DOHH2 (cell line): ENCODE measurements at regions not wholly inside any gene's neighbourhood (a gene's known extent, or its start where the extent isn't known, plus 50 kb on each side); places are given as distances from the start of the nearest gene placed in this dataset.

Source experiments
- H3F3A ChIP-seq: fragments of 200-600 bp; sonication (generic), shearing (Covaris generic); 2 replicates; pipeline ENCODE4 v1.6.0; 2016; ENCODE audit warnings: antibody characterized with exemption, mild to moderate bottlenecking; ENCODE audit not compliant: control insufficient read depth, insufficient read depth
- H3K27ac ChIP-seq: fragments of 200-600 bp; sonication (generic); 2 replicates; pipeline ENCODE4 v1.5.1; 2014; ENCODE audit warnings: low read depth, mild to moderate bottlenecking, low read length, moderate library complexity
- H3K27me3 ChIP-seq: fragments of 200-600 bp; sonication (generic); 2 replicates; pipeline ENCODE4 v1.6.1; 2014; ENCODE audit warnings: mild to moderate bottlenecking, low read length, mixed read lengths; ENCODE audit not compliant: control insufficient read depth
- H3K36me3 ChIP-seq: fragments of 200-600 bp; sonication (generic); 2 replicates; pipeline ENCODE4 v1.6.1; 2014; ENCODE audit warnings: mild to moderate bottlenecking, low read length, moderate library complexity, mixed read lengths; ENCODE audit not compliant: control insufficient read depth
- H3K4me1 ChIP-seq: fragments of 200-600 bp; sonication (generic); 2 replicates; pipeline ENCODE4 v1.6.1; 2014; ENCODE audit warnings: mild to moderate bottlenecking, low read length, mixed read lengths; ENCODE audit not compliant: control insufficient read depth
- H3K4me2 ChIP-seq: fragments of 200-600 bp; sonication (generic); 2 replicates; pipeline ENCODE4 v1.6.0; 2014; ENCODE audit warnings: mild to moderate bottlenecking, low read length, moderate library complexity
- H3K4me3 ChIP-seq: fragments of 200-600 bp; sonication (generic); 2 replicates; pipeline ENCODE4 v1.5.1; 2014; ENCODE audit warnings: mild to moderate bottlenecking, low read length, mixed read lengths
- H3K79me2 ChIP-seq: fragments of 200-600 bp; sonication (generic); 2 replicates; pipeline ENCODE4 v1.6.1; 2014; ENCODE audit warnings: mild to moderate bottlenecking, low read length, mixed read lengths; ENCODE audit not compliant: control insufficient read depth
- H3K9me2 ChIP-seq: fragments of 200-600 bp; sonication (generic); replicated peaks from 2 replicates; pipeline ENCODE4 v1.6.1; 2014; ENCODE audit warnings: mild to moderate bottlenecking, low read length, mixed read lengths; ENCODE audit not compliant: control insufficient read depth
- H3K9me3 ChIP-seq: fragments of 200-600 bp; sonication (generic); 2 replicates; pipeline ENCODE4 v1.6.1; 2014; ENCODE audit warnings: antibody characterized with exemption, low read length, mixed read lengths; ENCODE audit not compliant: control insufficient read depth, insufficient read depth
- H4K20me1 ChIP-seq: fragments of 200-600 bp; sonication (generic); 2 replicates; pipeline ENCODE4 v1.6.0; 2014; ENCODE audit warnings: low read depth, mild to moderate bottlenecking, antibody characterized with exemption, low read length, moderate library complexity; ENCODE audit not compliant: control insufficient read depth, insufficient read depth
- EZH2phosphoT487 ChIP-seq: fragments of 200-600 bp; sonication (generic); IDR thresholded peaks from 2 replicates; pipeline ENCODE4 v1.6.1; 2017; ENCODE audit warnings: borderline replicate concordance, mild to moderate bottlenecking, antibody characterized with exemption, low read length, moderate library complexity, mixed read lengths
- TF ChIP-seq, protein P1 (sequence below): fragments of 200-600 bp; sonication (generic); IDR thresholded peaks from one replicate; pipeline ENCODE4 v1.5.1; 2014; ENCODE audit warnings: antibody characterized with exemption, mild to moderate bottlenecking, low read depth, low read length; ENCODE audit not compliant: poor library complexity, severe bottlenecking

DNA sequence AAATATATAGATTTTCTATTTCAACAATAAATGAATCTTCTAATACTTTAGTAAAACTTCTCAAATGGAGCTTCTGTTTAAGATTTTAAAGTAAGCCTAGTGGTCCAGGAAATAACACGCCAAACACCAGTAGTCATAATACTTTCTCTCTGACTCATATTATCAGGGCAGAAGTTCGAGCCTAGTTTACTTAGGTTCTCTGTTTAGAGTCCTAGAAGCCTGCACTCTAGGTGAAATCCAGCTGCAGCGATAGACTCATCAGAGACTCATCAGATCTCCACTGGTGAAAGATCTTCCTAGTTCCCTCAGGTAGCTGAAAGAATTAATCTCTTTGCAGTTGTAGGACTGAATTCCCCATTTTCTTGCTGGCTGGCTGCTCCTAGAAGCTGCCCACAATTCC is 552.5 kb upstream of the ROBO2 start:
- Histone ChIP-seq H4K20me1 (no peaks in the 10 kb centered on the region), H3K27me3 (no peaks in the 10 kb centered on the region), H3K27ac (no peak overlapping the region), H3K79me2 (no peaks in the 10 kb centered on the region), H3K36me3 (no peaks in the 10 kb centered on the region), H3F3A (no peaks in the 10 kb centered on the region), H3K9me3 (peaks cover 9% of the 10 kb centered on the region; the same call in 1 of the 2 replicates), H3K4me1 (no peaks in the 10 kb centered on the region), H3K4me2 (no peak overlapping the region), H3K9me2 (no peaks in the 10 kb centered on the region), H3K4me3 (no peak overlapping the region)
- TF ChIP-seq, protein P1, sequence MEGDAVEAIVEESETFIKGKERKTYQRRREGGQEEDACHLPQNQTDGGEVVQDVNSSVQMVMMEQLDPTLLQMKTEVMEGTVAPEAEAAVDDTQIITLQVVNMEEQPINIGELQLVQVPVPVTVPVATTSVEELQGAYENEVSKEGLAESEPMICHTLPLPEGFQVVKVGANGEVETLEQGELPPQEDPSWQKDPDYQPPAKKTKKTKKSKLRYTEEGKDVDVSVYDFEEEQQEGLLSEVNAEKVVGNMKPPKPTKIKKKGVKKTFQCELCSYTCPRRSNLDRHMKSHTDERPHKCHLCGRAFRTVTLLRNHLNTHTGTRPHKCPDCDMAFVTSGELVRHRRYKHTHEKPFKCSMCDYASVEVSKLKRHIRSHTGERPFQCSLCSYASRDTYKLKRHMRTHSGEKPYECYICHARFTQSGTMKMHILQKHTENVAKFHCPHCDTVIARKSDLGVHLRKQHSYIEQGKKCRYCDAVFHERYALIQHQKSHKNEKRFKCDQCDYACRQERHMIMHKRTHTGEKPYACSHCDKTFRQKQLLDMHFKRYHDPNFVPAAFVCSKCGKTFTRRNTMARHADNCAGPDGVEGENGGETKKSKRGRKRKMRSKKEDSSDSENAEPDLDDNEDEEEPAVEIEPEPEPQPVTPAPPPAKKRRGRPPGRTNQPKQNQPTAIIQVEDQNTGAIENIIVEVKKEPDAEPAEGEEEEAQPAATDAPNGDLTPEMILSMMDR = no peak
- TF ChIP-seq EZH2phosphoT487 = no peak

DNA sequence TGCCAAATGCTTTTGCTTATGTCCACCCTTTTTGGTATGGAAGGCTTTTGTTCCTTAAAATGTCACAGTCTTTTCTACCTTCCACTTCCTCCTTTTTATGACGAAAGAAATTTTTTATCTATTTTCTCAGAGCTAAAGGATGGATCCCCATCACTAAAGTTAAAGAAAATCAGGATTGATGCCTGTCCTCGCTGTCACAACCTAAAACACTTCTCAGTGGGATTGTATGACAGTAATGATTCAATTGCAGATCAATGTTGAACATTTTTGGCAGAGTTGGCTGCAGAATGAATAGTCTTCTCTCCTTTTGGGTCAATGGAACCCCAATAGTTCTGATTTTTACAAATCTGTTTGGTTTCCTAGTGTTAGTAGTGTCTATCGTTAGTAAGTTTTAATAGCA is 549.8 kb upstream of the ROBO2 start:
- Histone ChIP-seq H3K36me3 (no peaks in the 10 kb centered on the region), H4K20me1 (no peaks in the 10 kb centered on the region), H3K4me2 (no peak overlapping the region), H3K9me3 (peaks cover 9% of the 10 kb centered on the region; the same call in 1 of the 2 replicates), H3K4me3 (no peak overlapping the region), H3K27ac (no peak overlapping the region), H3K27me3 (no peaks in the 10 kb centered on the region), H3F3A (no peaks in the 10 kb centered on the region), H3K79me2 (no peaks in the 10 kb centered on the region), H3K9me2 (no peaks in the 10 kb centered on the region), H3K4me1 (no peaks in the 10 kb centered on the region)
- no peak for TF ChIP-seq EZH2phosphoT487
- TF ChIP-seq, protein P1 = no peak

DNA sequence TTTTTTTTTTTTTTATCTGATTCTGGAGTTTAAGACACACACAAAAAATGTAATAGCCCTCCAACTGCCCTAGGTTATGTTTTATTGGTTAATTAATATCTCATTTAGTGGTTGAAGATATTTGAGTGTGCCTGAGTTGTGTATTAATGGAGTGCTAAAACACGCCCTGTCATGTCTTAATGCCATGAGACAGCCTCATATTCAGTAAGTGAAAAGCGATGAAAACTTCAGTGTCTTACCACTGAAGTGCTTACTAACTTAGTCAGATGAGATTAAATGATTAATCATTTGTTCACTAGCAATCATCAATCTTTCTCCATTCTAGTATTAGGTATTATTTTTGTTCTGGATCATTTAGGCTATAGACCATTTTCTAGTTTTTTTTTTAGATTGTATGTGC is 544.7 kb upstream of the ROBO2 start:
- no peaks in the 10 kb centered on the region for H3F3A ChIP-seq
- no peak overlapping the region for H3K27ac ChIP-seq
- no peak for TF ChIP-seq EZH2phosphoT487
- TF ChIP-seq, protein P1 = no peak
- no peaks in the 10 kb centered on the region for H3K9me3 ChIP-seq
- no peaks in the 10 kb centered on the region for H3K4me1 ChIP-seq
- H4K20me1 ChIP-seq = no peaks in the 10 kb centered on the region
- H3K4me2 ChIP-seq = no peak overlapping the region
- H3K9me2 ChIP-seq = no peaks in the 10 kb centered on the region
- H3K27me3 ChIP-seq = no peaks in the 10 kb centered on the region
- no peak overlapping the region for H3K4me3 ChIP-seq
- no peaks in the 10 kb centered on the region for H3K79me2 ChIP-seq
- no peaks in the 10 kb centered on the region for H3K36me3 ChIP-seq

DNA sequence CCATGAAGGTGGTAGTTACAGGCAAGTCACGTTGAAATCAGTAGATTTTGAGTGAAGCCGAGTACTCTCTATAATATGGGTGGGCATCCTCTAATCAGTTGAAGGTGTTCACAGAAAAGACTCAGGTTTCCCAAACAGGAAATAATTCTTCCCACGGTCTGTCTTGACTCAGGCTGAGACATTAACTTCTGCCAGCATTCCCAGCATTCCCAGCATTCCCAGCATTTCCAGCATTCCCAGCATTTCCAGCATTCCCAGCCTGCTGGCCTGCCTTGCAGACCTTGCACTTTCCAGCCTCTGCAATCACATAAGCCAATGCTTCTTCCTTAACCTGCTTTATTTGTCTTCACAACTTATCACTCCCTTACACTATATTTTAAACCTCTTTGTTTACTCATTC is 542.3 kb upstream of the ROBO2 start:
- no peaks in the 10 kb centered on the region for H3K27me3 ChIP-seq
- no peaks in the 10 kb centered on the region for H3K9me3 ChIP-seq
- H3K36me3 ChIP-seq = no peaks in the 10 kb centered on the region
- H3K4me1 ChIP-seq = no peaks in the 10 kb centered on the region
- no peaks in the 10 kb centered on the region for H3F3A ChIP-seq
- H3K4me3 ChIP-seq = no peak overlapping the region
- H3K4me2 ChIP-seq = no peak overlapping the region
- TF ChIP-seq, protein P1 = no peak
- TF ChIP-seq EZH2phosphoT487 = no peak
- H3K79me2 ChIP-seq = no peaks in the 10 kb centered on the region
- no peaks in the 10 kb centered on the region for H3K9me2 ChIP-seq
- no peaks in the 10 kb centered on the region for H4K20me1 ChIP-seq
- no peak overlapping the region for H3K27ac ChIP-seq
